ENCODE measurements at regions not wholly inside any gene's neighbourhood (a gene's known extent, or its start where the extent isn't known, plus 50 kb on each side); places are given as distances from the start of the nearest gene placed in this dataset.

- no peak for TF ChIP-seq NFIC (IDR thresholded peaks at IDR 0.05)
- no peak for TF ChIP-seq FOXM1 (IDR thresholded peaks at IDR 0.05; ENCODE audit: borderline replicate concordance, low read depth)
- TF ChIP-seq TAF1 (IDR thresholded peaks at IDR 0.05; ENCODE audit: low read depth): no peak
- TF ChIP-seq TCF12 (IDR thresholded peaks at IDR 0.05; ENCODE audit: low read depth): no peak
- no peak for TF ChIP-seq EGR1 (IDR thresholded peaks at IDR 0.05)
- TF ChIP-seq EP300 (IDR thresholded peaks at IDR 0.05; ENCODE audit: borderline replicate concordance): no peak
- TF ChIP-seq RAD21 (IDR thresholded peaks at IDR 0.05; ENCODE audit: low read depth): no peak
- TF ChIP-seq CREB1 (IDR thresholded peaks at IDR 0.05; ENCODE audit: low read depth): no peak
These were observed 170.9 kb upstream of the CAMK1G start for GRCh38 chr1:209412566-209412965.

- TF ChIP-seq FOXM1 (IDR thresholded peaks at IDR 0.05; ENCODE audit: borderline replicate concordance, low read depth) (no peak), CREB1 (IDR thresholded peaks at IDR 0.05; ENCODE audit: low read depth) (no peak), YY1 (IDR thresholded peaks at IDR 0.05; ENCODE audit: low read depth) (no peak), EP300 (IDR thresholded peaks at IDR 0.05; ENCODE audit: borderline replicate concordance) (no peak), TAF1 (IDR thresholded peaks at IDR 0.05; ENCODE audit: low read depth) (no peak), TEAD4 (IDR thresholded peaks at IDR 0.05) (no peak), ZBTB7A (IDR thresholded peaks at IDR 0.05; ENCODE audit: low read depth) (no peak), CEBPB (IDR thresholded peaks at IDR 0.05) (no peak), TCF12 (IDR thresholded peaks at IDR 0.05; ENCODE audit: low read depth) (no peak), RAD21 (IDR thresholded peaks at IDR 0.05; ENCODE audit: low read depth) (no peak), EGR1 (IDR thresholded peaks at IDR 0.05) (no peak), NFIC (IDR thresholded peaks at IDR 0.05) (no peak), MAX (IDR thresholded peaks at IDR 0.05) (no peak)
- TF ChIP-seq, protein P1, sequence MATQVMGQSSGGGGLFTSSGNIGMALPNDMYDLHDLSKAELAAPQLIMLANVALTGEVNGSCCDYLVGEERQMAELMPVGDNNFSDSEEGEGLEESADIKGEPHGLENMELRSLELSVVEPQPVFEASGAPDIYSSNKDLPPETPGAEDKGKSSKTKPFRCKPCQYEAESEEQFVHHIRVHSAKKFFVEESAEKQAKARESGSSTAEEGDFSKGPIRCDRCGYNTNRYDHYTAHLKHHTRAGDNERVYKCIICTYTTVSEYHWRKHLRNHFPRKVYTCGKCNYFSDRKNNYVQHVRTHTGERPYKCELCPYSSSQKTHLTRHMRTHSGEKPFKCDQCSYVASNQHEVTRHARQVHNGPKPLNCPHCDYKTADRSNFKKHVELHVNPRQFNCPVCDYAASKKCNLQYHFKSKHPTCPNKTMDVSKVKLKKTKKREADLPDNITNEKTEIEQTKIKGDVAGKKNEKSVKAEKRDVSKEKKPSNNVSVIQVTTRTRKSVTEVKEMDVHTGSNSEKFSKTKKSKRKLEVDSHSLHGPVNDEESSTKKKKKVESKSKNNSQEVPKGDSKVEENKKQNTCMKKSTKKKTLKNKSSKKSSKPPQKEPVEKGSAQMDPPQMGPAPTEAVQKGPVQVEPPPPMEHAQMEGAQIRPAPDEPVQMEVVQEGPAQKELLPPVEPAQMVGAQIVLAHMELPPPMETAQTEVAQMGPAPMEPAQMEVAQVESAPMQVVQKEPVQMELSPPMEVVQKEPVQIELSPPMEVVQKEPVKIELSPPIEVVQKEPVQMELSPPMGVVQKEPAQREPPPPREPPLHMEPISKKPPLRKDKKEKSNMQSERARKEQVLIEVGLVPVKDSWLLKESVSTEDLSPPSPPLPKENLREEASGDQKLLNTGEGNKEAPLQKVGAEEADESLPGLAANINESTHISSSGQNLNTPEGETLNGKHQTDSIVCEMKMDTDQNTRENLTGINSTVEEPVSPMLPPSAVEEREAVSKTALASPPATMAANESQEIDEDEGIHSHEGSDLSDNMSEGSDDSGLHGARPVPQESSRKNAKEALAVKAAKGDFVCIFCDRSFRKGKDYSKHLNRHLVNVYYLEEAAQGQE (IDR thresholded peaks at IDR 0.05; ENCODE audit: low read depth): no peak
- TF ChIP-seq, protein P2, sequence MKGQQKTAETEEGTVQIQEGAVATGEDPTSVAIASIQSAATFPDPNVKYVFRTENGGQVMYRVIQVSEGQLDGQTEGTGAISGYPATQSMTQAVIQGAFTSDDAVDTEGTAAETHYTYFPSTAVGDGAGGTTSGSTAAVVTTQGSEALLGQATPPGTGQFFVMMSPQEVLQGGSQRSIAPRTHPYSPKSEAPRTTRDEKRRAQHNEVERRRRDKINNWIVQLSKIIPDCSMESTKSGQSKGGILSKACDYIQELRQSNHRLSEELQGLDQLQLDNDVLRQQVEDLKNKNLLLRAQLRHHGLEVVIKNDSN (IDR thresholded peaks at IDR 0.05): no peak
These were observed 170.5 kb upstream of the CAMK1G start for GRCh38 chr1:209413062-209413461.

DNA sequence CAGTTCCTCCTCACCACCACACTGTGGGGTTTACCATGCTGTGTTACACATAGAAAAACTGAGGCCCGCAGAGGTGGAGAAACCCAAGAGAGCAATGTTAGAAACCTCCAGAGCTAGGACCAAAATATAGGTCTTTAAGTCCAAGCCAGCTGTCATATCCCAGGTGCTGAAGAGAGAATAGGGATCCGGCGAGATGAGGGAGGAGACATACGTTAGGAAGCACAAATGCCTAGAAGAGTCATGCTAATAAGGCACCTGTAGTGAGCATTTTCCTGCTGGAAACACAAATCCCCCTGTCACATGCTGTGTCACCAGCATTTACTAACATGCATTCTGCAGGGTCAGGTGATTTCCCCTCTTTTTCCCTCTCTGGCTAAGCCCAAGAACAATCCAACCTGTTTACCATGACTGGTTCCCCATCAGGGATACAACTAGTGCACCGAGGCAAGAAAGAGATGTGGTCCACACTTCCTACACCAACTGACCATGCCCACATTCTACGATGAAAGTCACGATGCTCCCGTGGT is 168.6 kb upstream of the CAMK1G start:
- TF ChIP-seq MAX (IDR thresholded peaks at IDR 0.05) (no peak), TAF1 (IDR thresholded peaks at IDR 0.05; ENCODE audit: low read depth) (no peak), CREB1 (IDR thresholded peaks at IDR 0.05; ENCODE audit: low read depth) (no peak), CEBPB (IDR thresholded peaks at IDR 0.05) (no peak), EGR1 (IDR thresholded peaks at IDR 0.05) (no peak), RAD21 (IDR thresholded peaks at IDR 0.05; ENCODE audit: low read depth) (no peak), YY1 (IDR thresholded peaks at IDR 0.05; ENCODE audit: low read depth) (no peak), TEAD4 (IDR thresholded peaks at IDR 0.05) (no peak), TCF12 (IDR thresholded peaks at IDR 0.05; ENCODE audit: low read depth) (no peak), ZBTB7A (IDR thresholded peaks at IDR 0.05; ENCODE audit: low read depth) (no peak), FOXM1 (IDR thresholded peaks at IDR 0.05; ENCODE audit: borderline replicate concordance, low read depth) (no peak), EP300 (IDR thresholded peaks at IDR 0.05; ENCODE audit: borderline replicate concordance) (no peak), NFIC (IDR thresholded peaks at IDR 0.05) (no peak)
- TF ChIP-seq, protein P2 (IDR thresholded peaks at IDR 0.05): no peak
- TF ChIP-seq, protein P1 (IDR thresholded peaks at IDR 0.05; ENCODE audit: low read depth): no peak

DNA sequence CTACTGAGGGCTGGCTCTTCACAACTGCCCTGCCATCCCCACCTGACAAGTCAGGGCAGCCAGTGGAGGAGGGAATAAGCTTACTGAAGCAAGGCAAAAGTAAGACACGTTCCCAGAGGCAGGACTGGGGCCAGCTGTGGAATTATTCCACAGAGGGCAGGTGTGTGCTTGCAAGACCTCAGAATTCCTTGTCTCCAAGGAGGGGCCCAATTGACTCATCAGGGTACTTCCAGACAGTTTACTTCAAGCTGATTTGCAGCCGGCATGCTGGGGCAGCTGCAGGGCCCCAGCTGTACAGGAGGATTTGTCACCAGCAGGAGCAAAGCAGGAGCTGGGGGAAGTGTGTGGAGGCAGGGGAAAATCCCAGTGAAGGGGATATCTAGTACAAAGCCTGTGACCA is 167.5 kb upstream of the CAMK1G start:
- TF ChIP-seq TEAD4 (IDR thresholded peaks at IDR 0.05): no peak
- TF ChIP-seq CREB1 (IDR thresholded peaks at IDR 0.05; ENCODE audit: low read depth): no peak
- no peak for TF ChIP-seq YY1 (IDR thresholded peaks at IDR 0.05; ENCODE audit: low read depth)
- TF ChIP-seq MAX (IDR thresholded peaks at IDR 0.05): no peak
- TF ChIP-seq TAF1 (IDR thresholded peaks at IDR 0.05; ENCODE audit: low read depth): no peak
- no peak for TF ChIP-seq RAD21 (IDR thresholded peaks at IDR 0.05; ENCODE audit: low read depth)
- no peak for TF ChIP-seq NFIC (IDR thresholded peaks at IDR 0.05)
- no peak for TF ChIP-seq EP300 (IDR thresholded peaks at IDR 0.05; ENCODE audit: borderline replicate concordance)
- no peak for TF ChIP-seq EGR1 (IDR thresholded peaks at IDR 0.05)
- TF ChIP-seq, protein P2 (IDR thresholded peaks at IDR 0.05): no peak
- TF ChIP-seq, protein P1 (IDR thresholded peaks at IDR 0.05; ENCODE audit: low read depth): no peak
- TF ChIP-seq CEBPB (IDR thresholded peaks at IDR 0.05): no peak
- TF ChIP-seq FOXM1 (IDR thresholded peaks at IDR 0.05; ENCODE audit: borderline replicate concordance, low read depth): no peak
- no peak for TF ChIP-seq TCF12 (IDR thresholded peaks at IDR 0.05; ENCODE audit: low read depth)
- TF ChIP-seq ZBTB7A (IDR thresholded peaks at IDR 0.05; ENCODE audit: low read depth): no peak

All from Ishikawa (cell line).